Keratinocyte (primary cell): ENCODE measurements at regions not wholly inside any gene's neighbourhood (a gene's known extent, or its start where the extent isn't known, plus 50 kb on each side); places are given as distances from the start of the nearest gene placed in this dataset.

Experiments used
- DNase-seq: peaks from one replicate; pipeline ENCODE4 v3.0.0-alpha.2; 2011; ENCODE audit warnings: low read depth, missing footprints, low spot score
- FAIRE-seq: peaks from 2 replicates; lab custom pipeline; 2011; peaks lifted over from hg19 to GRCh38; lab: Jason Lieb, UNC
- H2AFZ ChIP-seq: 2 replicates; pipeline ENCODE4 v1.6.0; 2012; ENCODE audit warnings: low read length, control low read depth, inconsistent platforms; ENCODE audit not compliant: control insufficient read depth
- H3K27ac ChIP-seq: 2 replicates; pipeline ENCODE4 v1.5.1; 2011; ENCODE audit warnings: low read length; ENCODE audit not compliant: control insufficient read depth, insufficient read depth
- H3K27me3 ChIP-seq: 3 replicates; pipeline ENCODE4 v1.6.0; 2011; ENCODE audit warnings: low read length; ENCODE audit not compliant: control insufficient read depth, insufficient read depth; ENCODE audit errors: extremely low read depth
- H3K36me3 ChIP-seq, 2 experiments: 2 replicates in 1 of 2; 3 replicates in 1 of 2; pipeline ENCODE4 v1.5.1; 2011; ENCODE audit warnings: low read length in 2 of 2, mild to moderate bottlenecking in 1 of 2; ENCODE audit not compliant: control insufficient read depth in 2 of 2, insufficient read depth in 2 of 2; ENCODE audit errors: extremely low read depth in 1 of 2
- H3K4me1 ChIP-seq: 3 replicates; pipeline ENCODE4 v1.5.1; 2011; ENCODE audit warnings: low read length; ENCODE audit not compliant: control insufficient read depth, insufficient read depth; ENCODE audit errors: extremely low read depth
- H3K4me2 ChIP-seq: 3 replicates; pipeline ENCODE4 v1.6.0; 2011; ENCODE audit warnings: low read depth, low read length; ENCODE audit not compliant: control insufficient read depth, insufficient read depth; ENCODE audit errors: extremely low read depth
- H3K4me3 ChIP-seq, 3 experiments: fragments of 200-600 bp in 1 of 3; sonication (generic) in 1 of 3; 2 replicates in 2 of 3; 3 replicates in 1 of 3; pipeline ENCODE4 v1.5.1; 2011 to 2016; ENCODE audit warnings: low read length in 3 of 3, mild to moderate bottlenecking in 3 of 3, control low read depth in 2 of 3, inconsistent platforms in 1 of 3, low read depth in 1 of 3, mixed read lengths in 1 of 3, mixed run types in 1 of 3, moderate library complexity in 1 of 3; ENCODE audit not compliant: control insufficient read depth in 2 of 3, insufficient read depth in 2 of 3; ENCODE audit errors: extremely low read depth in 1 of 3
- H3K79me2 ChIP-seq: 2 replicates; pipeline ENCODE4 v1.6.0; 2012; ENCODE audit warnings: low read length; ENCODE audit not compliant: control insufficient read depth, insufficient read depth
- H3K9ac ChIP-seq: 3 replicates; pipeline ENCODE4 v1.6.0; 2011; ENCODE audit warnings: low read length; ENCODE audit not compliant: control insufficient read depth, insufficient read depth; ENCODE audit errors: extremely low read depth
- H3K9me1 ChIP-seq: 3 replicates; pipeline ENCODE4 v1.6.0; 2011; ENCODE audit warnings: low read length; ENCODE audit not compliant: control insufficient read depth, insufficient read depth; ENCODE audit errors: extremely low read depth
- H3K9me3 ChIP-seq: 2 replicates; pipeline ENCODE4 v1.5.1; 2012; ENCODE audit warnings: low read depth, low read length; ENCODE audit not compliant: control insufficient read depth
- H4K20me1 ChIP-seq: 3 replicates; pipeline ENCODE4 v1.6.0; 2011; ENCODE audit warnings: low read length; ENCODE audit not compliant: control insufficient read depth, insufficient read depth; ENCODE audit errors: extremely low read depth
- CTCF ChIP-seq, 3 experiments: IDR thresholded peaks in 1 of 3; conservative IDR thresholded peaks in 1 of 3; optimal IDR thresholded peaks in 1 of 3; 2 replicates in 2 of 3; 3 replicates in 1 of 3; pipeline versions ENCODE3 to v1.5.1; 2011; ENCODE audit warnings: low read length in 3 of 3, mild to moderate bottlenecking in 3 of 3, moderate library complexity in 2 of 3, control low read depth in 1 of 3, inconsistent platforms in 1 of 3; ENCODE audit not compliant: insufficient read depth in 2 of 3; ENCODE audit errors: extremely low read depth in 1 of 3
- EZH2 ChIP-seq: IDR thresholded peaks from one replicate; pipeline ENCODE4 v1.6.1; 2012; ENCODE audit warnings: inconsistent platforms, mild to moderate bottlenecking, low read length, moderate library complexity
- dilution Hi-C: fragments of 300-500 bp; cut with MboI; formaldehyde crosslinking; loops from one replicate; pipeline ENCODE4 v1.7.0; 2020; ENCODE audit warnings: low sequenced_read_pairs; ENCODE audit not compliant: extremely low pct_ligation_motif_present

GRCh38 chr3:11948331-11948730 lies 55.9 kb upstream of the SYN2 start:
- H3K27ac ChIP-seq: no peak overlapping the region
- no peak overlapping the region for H3K4me2 ChIP-seq
- dilution Hi-C loops: no loop called here
- FAIRE-seq (no peak), DNase-seq (no peak)
- H3K4me3 ChIP-seq: no peak overlapping the region
- H2AFZ ChIP-seq: no peak overlapping the region
- no peaks in the 10 kb centered on the region for H3K27me3 ChIP-seq
- H3K9me1 ChIP-seq: no peaks in the 10 kb centered on the region
- no peak overlapping the region for H3K9ac ChIP-seq
- no peaks in the 10 kb centered on the region for H3K4me1 ChIP-seq
- H3K9me3 ChIP-seq: no peaks in the 10 kb centered on the region
- H3K36me3 ChIP-seq: no peaks in the 10 kb centered on the region
- H4K20me1 ChIP-seq: no peaks in the 10 kb centered on the region
- H3K79me2 ChIP-seq: no peaks in the 10 kb centered on the region
- TF ChIP-seq EZH2 (no peak), CTCF (optimal IDR thresholded peaks at IDR 0.05 in 1 of 3, IDR thresholded peaks at IDR 0.05 in 1 of 3, conservative IDR thresholded peaks at IDR 0.05 in 1 of 3; ENCODE audit: extremely low read depth in 1 of 3, insufficient read depth in 2 of 3, low read length in 3 of 3) (no peak)

- dilution Hi-C loops: no loop called here
- Histone ChIP-seq H3K36me3 (no peaks in the 10 kb centered on the region), H3K9me3 (no peaks in the 10 kb centered on the region), H3K4me3 (no peak overlapping the region), H3K4me2 (no peak overlapping the region), H3K9me1 (no peaks in the 10 kb centered on the region), H3K79me2 (no peaks in the 10 kb centered on the region), H3K27ac (no peak overlapping the region), H3K4me1 (no peaks in the 10 kb centered on the region), H3K9ac (no peak overlapping the region), H2AFZ (no peak overlapping the region), H3K27me3 (no peaks in the 10 kb centered on the region), H4K20me1 (no peaks in the 10 kb centered on the region)
- no peak for FAIRE-seq
- TF ChIP-seq EZH2 (no peak), CTCF (optimal IDR thresholded peaks at IDR 0.05 in 1 of 3, IDR thresholded peaks at IDR 0.05 in 1 of 3, conservative IDR thresholded peaks at IDR 0.05 in 1 of 3; ENCODE audit: extremely low read depth in 1 of 3, insufficient read depth in 2 of 3, low read length in 3 of 3) (no peak)
- DNase-seq: no peak
Observed at GRCh38 chr3:11948866-11949265, 55.3 kb upstream of the SYN2 start.
